HepG2 (cell line): ENCODE measurements at regions not wholly inside any gene's neighbourhood (a gene's known extent, or its start where the extent isn't known, plus 50 kb on each side); places are given as distances from the start of the nearest gene placed in this dataset.

Source experiments
- ATAC-seq: fragments of 200-7000 bp; cut with Tn5 transposase; 3 replicates; pipeline ENCODE4 v1.9.1; 2020; ENCODE audit warnings: mild to moderate bottlenecking, moderate library complexity
- BruUV-seq: library from RNA; stranded (reverse); fragments of 400-500 nt; replicated peaks from 2 replicates; lab custom pipeline; 2021; lab: Mats Ljungman, UMichigan
- CTCF ChIA-PET: fragments of 300-600 bp; formaldehyde crosslinking; extraction: SDS; loops from one replicate; lab custom pipeline; 2021; ENCODE audit warnings: low total read pairs, inconsistent platforms, low intra/inter-chr PET ratio; lab: Yijun Ruan, JAX
- POLR2A ChIA-PET: fragments of 350-600 bp; sonication (Branson Sonifier 250); formaldehyde crosslinking; loops from one replicate; lab custom pipeline; 2020; ENCODE audit warnings: antibody characterized with exemption, inconsistent platforms; lab: Yijun Ruan, JAX
- DNase-seq: peaks from one replicate; pipeline ENCODE4 v3.0.0-alpha.2; 2015; ENCODE audit warnings: low spot score
- FAIRE-seq: peaks from 3 replicates; lab custom pipeline; 2011; peaks lifted over from hg19 to GRCh38; lab: Jason Lieb, UNC
- H2AFZ ChIP-seq: one replicate; pipeline ENCODE4 v1.6.1; 2011; ENCODE audit warnings: low read length, inconsistent platforms
- H3K27ac ChIP-seq: fragments of 300-600 bp; 3 replicates; pipeline ENCODE4 v1.8.0; 2011; ENCODE audit warnings: mixed run types, mild to moderate bottlenecking, mixed read lengths, low read length, inconsistent platforms; ENCODE audit not compliant: insufficient read depth; ENCODE audit errors: extremely low read length
- H3K27me3 ChIP-seq, 2 experiments: fragments of 200-600 bp in 1 of 2; 2 replicates in 1 of 2; 3 replicates in 1 of 2; pipeline versions ENCODE4 v1.6.0 to v1.8.0; 2011; ENCODE audit warnings: low read length in 2 of 2, mild to moderate bottlenecking in 2 of 2, moderate library complexity in 2 of 2, inconsistent platforms in 1 of 2; ENCODE audit not compliant: insufficient read depth in 2 of 2, control insufficient read depth in 1 of 2
- H3K36me3 ChIP-seq, 2 experiments: fragments of 200-600 bp in 1 of 2; replicated peaks in 1 of 2; 2 replicates in 1 of 2; 3 replicates in 1 of 2; pipeline versions ENCODE4 v1.5.1 to v1.8.0; 2011; ENCODE audit warnings: low read length in 2 of 2, inconsistent platforms in 1 of 2; ENCODE audit not compliant: insufficient read depth in 2 of 2, control insufficient read depth in 1 of 2
- H3K4me1 ChIP-seq: 2 replicates; pipeline ENCODE4 v1.5.1; 2012; ENCODE audit warnings: low read length, inconsistent platforms; ENCODE audit not compliant: insufficient read depth
- H3K4me2 ChIP-seq: 2 replicates; pipeline ENCODE4 v1.6.0; 2011; ENCODE audit warnings: low read depth, low read length, inconsistent platforms
- H3K4me3 ChIP-seq, 3 experiments: fragments of 200-600 bp in 1 of 3; sonication (generic), shearing (Covaris generic) in 1 of 3; replicated peaks in 1 of 3; 2 replicates each; pipeline ENCODE4 v1.5.1; 2011 to 2016; ENCODE audit warnings: low read length in 3 of 3, inconsistent platforms in 2 of 3, low read depth in 2 of 3, mild to moderate bottlenecking in 2 of 3, control low read depth in 1 of 3, mixed read lengths in 1 of 3; ENCODE audit not compliant: insufficient read depth in 1 of 3
- H3K79me2 ChIP-seq: one replicate; pipeline ENCODE4 v1.6.1; 2011; ENCODE audit warnings: low read length, inconsistent platforms; ENCODE audit not compliant: insufficient read depth
- H3K9ac ChIP-seq: 2 replicates; pipeline ENCODE4 v1.6.0; 2011; ENCODE audit warnings: mild to moderate bottlenecking, low read depth, low read length, inconsistent platforms; ENCODE audit not compliant: insufficient read depth
- H3K9me3 ChIP-seq: 2 replicates; pipeline ENCODE4 v1.5.1; 2012; ENCODE audit warnings: mild to moderate bottlenecking, low read length
- H4K20me1 ChIP-seq: 2 replicates; pipeline ENCODE4 v1.6.0; 2011; ENCODE audit warnings: inconsistent platforms, mild to moderate bottlenecking, low read length, moderate library complexity; ENCODE audit not compliant: insufficient read depth
- ATAD3A ChIP-seq: sonication (generic); formaldehyde crosslinking; IDR thresholded peaks from 2 replicates; pipeline ENCODE4 v1.4.0; 2020; ENCODE audit warnings: missing genetic modification reagents
- ATF1 ChIP-seq: IDR thresholded peaks from 2 replicates; pipeline ENCODE4 v1.6.1; 2016; ENCODE audit warnings: mild to moderate bottlenecking, control low read depth
- FLYWCH1 ChIP-seq: sonication (generic); formaldehyde crosslinking; IDR thresholded peaks from 2 replicates; pipeline ENCODE4 v1.8.1; 2023; ENCODE audit warnings: mild to moderate bottlenecking, missing genetic modification reagents
- MXI1 ChIP-seq: IDR thresholded peaks from 3 replicates; pipeline ENCODE4 v1.6.1; 2012; ENCODE audit warnings: low read depth, low read length, inconsistent platforms, borderline replicate concordance
- NONO ChIP-seq, 2 experiments: fragments of 450-650 bp in 1 of 2; sonication (generic) in 1 of 2; formaldehyde crosslinking in 1 of 2; IDR thresholded peaks in 1 of 2; conservative IDR thresholded peaks in 1 of 2; 2 replicates each; pipeline versions ENCODE4 v1.6.1 to v1.8.0; 2017 to 2022; ENCODE audit warnings: mild to moderate bottlenecking in 1 of 2, missing genetic modification reagents in 1 of 2, moderate library complexity in 1 of 2
- SAFB2 ChIP-seq: sonication (generic); formaldehyde crosslinking; IDR thresholded peaks from 2 replicates; pipeline ENCODE4 v1.5.1; 2020; ENCODE audit warnings: missing genetic modification reagents, low read depth, mild to moderate bottlenecking, borderline replicate concordance
- SRF ChIP-seq: IDR thresholded peaks from 2 replicates; pipeline ENCODE4 v1.6.1; 2011; ENCODE audit warnings: mild to moderate bottlenecking, low read depth, low read length, moderate library complexity
- ZNF121 ChIP-seq: sonication (generic); formaldehyde crosslinking; IDR thresholded peaks from 2 replicates; pipeline ENCODE4 v1.5.0; 2020; ENCODE audit warnings: mild to moderate bottlenecking, missing genetic modification reagents
- ZNF543 ChIP-seq: sonication (generic); formaldehyde crosslinking; IDR thresholded peaks from 2 replicates; pipeline ENCODE4 v1.4.0; 2020; ENCODE audit warnings: mild to moderate bottlenecking, missing genetic modification reagents
- ZNF703 ChIP-seq: sonication (generic); formaldehyde crosslinking; IDR thresholded peaks from 2 replicates; pipeline ENCODE4 v1.5.1; 2020; ENCODE audit warnings: missing genetic modification reagents, mild to moderate bottlenecking, moderate library complexity, borderline replicate concordance
- ZNF737 ChIP-seq: sonication (generic); formaldehyde crosslinking; IDR thresholded peaks from 2 replicates; pipeline ENCODE4 v1.5.0; 2020; ENCODE audit warnings: missing genetic modification reagents, mild to moderate bottlenecking, borderline replicate concordance
- ZNF879 ChIP-seq: sonication (generic); formaldehyde crosslinking; IDR thresholded peaks from 2 replicates; pipeline ENCODE4 v1.8.1; 2023; ENCODE audit warnings: missing genetic modification reagents
- ZSCAN25 ChIP-seq: sonication (generic); formaldehyde crosslinking; IDR thresholded peaks from 2 replicates; pipeline ENCODE4 v1.8.0; 2022; ENCODE audit warnings: mild to moderate bottlenecking, missing genetic modification reagents
- WGBS: methylation state at CpG from one replicate; pipeline ENCODE4 v1.1.6; 2017; ENCODE audit warnings: low lambda C conversion rate; 5-methylcytosine and 5-hydroxymethylcytosine counted together
- in situ Hi-C: cut with HindIII; loops from 2 replicates; pipeline ENCODE4 v1.10.0; 2017; ENCODE audit warnings: low pct_unique_long_range_greater_than_20kb; ENCODE audit not compliant: extremely low pct_ligation_motif_present
- intact Hi-C: fragments of 100-400 bp; cut with micrococcal nuclease; formaldehyde crosslinking; loops from one replicate; pipeline ENCODE4 v1.10.0; 2022; ENCODE audit not compliant: unreplicated experiment
- TF ChIP-seq, protein P1 (sequence below), 2 experiments: sonication (generic) in 1 of 2; formaldehyde crosslinking in 1 of 2; IDR thresholded peaks; 2 replicates each; pipeline versions ENCODE4 v1.6.1 to v1.9.0; 2014 to 2022; ENCODE audit warnings: antibody characterized with exemption in 1 of 2, borderline replicate concordance in 1 of 2, inconsistent platforms in 1 of 2, low read depth in 1 of 2, missing genetic modification reagents in 1 of 2
- TF ChIP-seq, protein P2 (sequence below): sonication (generic); formaldehyde crosslinking; IDR thresholded peaks from 2 replicates; pipeline ENCODE4 v1.5.1; 2020; ENCODE audit warnings: mild to moderate bottlenecking, missing genetic modification reagents, moderate library complexity

DNA sequence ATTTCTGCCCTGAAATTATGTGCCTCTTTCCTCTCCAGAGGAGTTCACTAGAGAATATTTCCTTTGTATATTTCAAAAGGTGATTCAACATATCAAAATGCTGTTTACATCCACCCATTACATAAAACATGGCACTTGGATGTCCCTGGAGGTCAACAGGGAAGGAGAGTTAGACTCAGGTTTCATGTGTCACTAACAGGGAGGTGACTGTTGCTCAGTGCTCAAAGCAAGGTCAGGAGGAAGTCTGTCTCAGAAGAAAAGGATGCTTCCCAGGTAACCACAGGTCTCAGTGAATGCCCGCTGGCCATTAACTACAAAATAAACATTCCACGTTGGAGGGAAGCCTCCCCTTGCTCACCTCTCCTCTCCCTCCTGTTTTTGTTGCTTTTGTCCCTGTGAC, 198.6 kb downstream of the AXIN2 start:
- intact Hi-C loops, result no loop called here
- POLR2A ChIA-PET, result no interaction called here
- Histone ChIP-seq H3K9ac (no peak overlapping the region), H3K4me2 (no peak overlapping the region), H3K27ac (no peak overlapping the region), H2AFZ (no peak overlapping the region)
- no peak for ATAC-seq
- CTCF ChIA-PET, result no interaction called here
- WGBS, result 4% methylated on average over 2 of the region's 2 CpGs
- TF ChIP-seq ZNF737 (no peak), NONO (IDR thresholded peaks at IDR 0.05) (no peak), NONO (CRISPR knock-in tag; conservative IDR thresholded peaks at IDR 0.05) (no peak), SRF (no peak), ZSCAN25 (CRISPR knock-in tag) (no peak), ATF1 (CRISPR knock-in tag) (no peak), SAFB2 (no peak), ZNF121 (CRISPR knock-in tag) (no peak), ZNF879 (CRISPR knock-in tag) (no peak), FLYWCH1 (CRISPR knock-in tag) (no peak), ATAD3A (no peak), ZNF543 (CRISPR knock-in tag) (no peak), MXI1 (no peak), ZNF703 (CRISPR knock-in tag) (no peak)
- TF ChIP-seq, protein P1, sequence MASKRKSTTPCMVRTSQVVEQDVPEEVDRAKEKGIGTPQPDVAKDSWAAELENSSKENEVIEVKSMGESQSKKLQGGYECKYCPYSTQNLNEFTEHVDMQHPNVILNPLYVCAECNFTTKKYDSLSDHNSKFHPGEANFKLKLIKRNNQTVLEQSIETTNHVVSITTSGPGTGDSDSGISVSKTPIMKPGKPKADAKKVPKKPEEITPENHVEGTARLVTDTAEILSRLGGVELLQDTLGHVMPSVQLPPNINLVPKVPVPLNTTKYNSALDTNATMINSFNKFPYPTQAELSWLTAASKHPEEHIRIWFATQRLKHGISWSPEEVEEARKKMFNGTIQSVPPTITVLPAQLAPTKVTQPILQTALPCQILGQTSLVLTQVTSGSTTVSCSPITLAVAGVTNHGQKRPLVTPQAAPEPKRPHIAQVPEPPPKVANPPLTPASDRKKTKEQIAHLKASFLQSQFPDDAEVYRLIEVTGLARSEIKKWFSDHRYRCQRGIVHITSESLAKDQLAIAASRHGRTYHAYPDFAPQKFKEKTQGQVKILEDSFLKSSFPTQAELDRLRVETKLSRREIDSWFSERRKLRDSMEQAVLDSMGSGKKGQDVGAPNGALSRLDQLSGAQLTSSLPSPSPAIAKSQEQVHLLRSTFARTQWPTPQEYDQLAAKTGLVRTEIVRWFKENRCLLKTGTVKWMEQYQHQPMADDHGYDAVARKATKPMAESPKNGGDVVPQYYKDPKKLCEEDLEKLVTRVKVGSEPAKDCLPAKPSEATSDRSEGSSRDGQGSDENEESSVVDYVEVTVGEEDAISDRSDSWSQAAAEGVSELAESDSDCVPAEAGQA (IDR thresholded peaks at IDR 0.05; ENCODE audit: low read depth), result no peak
- TF ChIP-seq, protein P1 (CRISPR knock-in tag; IDR thresholded peaks at IDR 0.05; ENCODE audit: borderline replicate concordance), result no peak
- TF ChIP-seq, protein P2, sequence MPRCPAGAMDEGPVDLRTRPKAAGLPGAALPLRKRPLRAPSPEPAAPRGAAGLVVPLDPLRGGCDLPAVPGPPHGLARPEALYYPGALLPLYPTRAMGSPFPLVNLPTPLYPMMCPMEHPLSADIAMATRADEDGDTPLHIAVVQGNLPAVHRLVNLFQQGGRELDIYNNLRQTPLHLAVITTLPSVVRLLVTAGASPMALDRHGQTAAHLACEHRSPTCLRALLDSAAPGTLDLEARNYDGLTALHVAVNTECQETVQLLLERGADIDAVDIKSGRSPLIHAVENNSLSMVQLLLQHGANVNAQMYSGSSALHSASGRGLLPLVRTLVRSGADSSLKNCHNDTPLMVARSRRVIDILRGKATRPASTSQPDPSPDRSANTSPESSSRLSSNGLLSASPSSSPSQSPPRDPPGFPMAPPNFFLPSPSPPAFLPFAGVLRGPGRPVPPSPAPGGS (CRISPR knock-in tag), result no peak
- TF ChIP-seq, all 625 proteins: peak for 0
- Histone ChIP-seq H3K79me2 (no peaks in the 10 kb centered on the region), H3K27me3 (peaks cover 0 to 29% of the 10 kb centered on the region in 2 experiments; a peak in 4 of 5 replicates), H4K20me1 (no peaks in the 10 kb centered on the region), H3K36me3 (no peaks in the 10 kb centered on the region), H3K4me1 (no peaks in the 10 kb centered on the region), H3K4me3 (no peak overlapping the region), H3K9me3 (no peaks in the 10 kb centered on the region)
- no TSS peak for BruUV-seq
- in situ Hi-C loops, result no loop called here
- FAIRE-seq (no peak), DNase-seq (no peak)
